Upper lobe of left lung (tissue), 6 donors: ENCODE measurements at regions not wholly inside any gene's neighbourhood (a gene's known extent, or its start where the extent isn't known, plus 50 kb on each side); places are given as distances from the start of the nearest gene placed in this dataset.

Experiments used
- ATAC-seq, 2 donors: fragments of 200-7000 bp; cut with Tn5 transposase; one replicate each; pipeline ENCODE4 v1.9.1; 2022; ENCODE audit warnings: mild to moderate bottlenecking in 2 of 2, moderate library complexity in 2 of 2; ENCODE audit not compliant: low FRiP score in 2 of 2
- DNase-seq, 2 donors: peaks; one replicate each; pipeline ENCODE4 v3.0.0-alpha.2; 2019 to 2020
- H3K27ac ChIP-seq, 4 donors: fragments of 200-600 bp; sonication (generic); one replicate each; pipeline ENCODE4 v1.5.1; 2016 to 2019
- H3K27me3 ChIP-seq, 4 donors: fragments of 200-600 bp; sonication (generic); one replicate each; pipeline ENCODE4 v1.5.1; 2017 to 2019
- H3K36me3 ChIP-seq, 4 donors: fragments of 200-600 bp; sonication (generic); one replicate each; pipeline ENCODE4 v1.5.1; 2016 to 2019
- H3K4me1 ChIP-seq, 4 donors: fragments of 200-600 bp; sonication (generic); one replicate each; pipeline ENCODE4 v1.5.1; 2018 to 2019
- H3K4me3 ChIP-seq, 4 donors: fragments of 200-600 bp; sonication (generic); one replicate each; pipeline ENCODE4 v1.5.1; 2017 to 2019; ENCODE audit warnings: mild to moderate bottlenecking in 2 of 4, moderate library complexity in 1 of 4
- H3K9me3 ChIP-seq, 4 donors: fragments of 200-600 bp; sonication (generic); one replicate each; pipeline ENCODE4 v1.5.1; 2018 to 2019
- CTCF ChIP-seq, 6 experiments: fragments of 450-650 bp in 4 of 6; fragments of 200-600 bp in 2 of 6; sonication (generic) in 2 of 6; IDR thresholded peaks; one replicate each; pipeline ENCODE4 v1.5.1; 2016 to 2019; ENCODE audit warnings: antibody characterized with exemption in 6 of 6
- EP300 ChIP-seq, 4 donors: sonication (generic); formaldehyde crosslinking; IDR thresholded peaks; one replicate each; pipeline ENCODE4 v1.5.1; 2017; ENCODE audit warnings: antibody characterized with exemption in 4 of 4, control low read depth in 2 of 4
- POLR2A ChIP-seq, 4 donors: fragments of 450-650 bp; IDR thresholded peaks; one replicate each; pipeline ENCODE4 v1.5.1; 2016 to 2017; ENCODE audit warnings: antibody characterized with exemption in 4 of 4, mild to moderate bottlenecking in 2 of 4
- POLR2AphosphoS5 ChIP-seq, 2 donors: sonication (generic); formaldehyde crosslinking; IDR thresholded peaks; one replicate each; pipeline ENCODE4 v1.5.1; 2017; ENCODE audit warnings: antibody characterized with exemption in 2 of 2
- WGBS, 2 donors: methylation state at CpG; one replicate each; pipeline ENCODE4 v1.1.5; 2017 to 2018; 5-methylcytosine and 5-hydroxymethylcytosine counted together
- donor health status: DM: no; HTN: no; CAD: no; lungs with moderate emphysema.
- donor health status: DM: no; HTN: yes; CAD: no; lungs with severe emphysema.

- 65 to 93% methylated on average over 2 of the region's 2 CpGs for WGBS, 2 donors
Observed at GRCh38 chr5:34535944-34536623, 120.0 kb upstream of the RAI14 start.

GRCh38 chr5:34536699-34537098 lies 119.4 kb upstream of the RAI14 start:
- DNase-seq (no peak), ATAC-seq (no peak)
- no peak for TF ChIP-seq EP300 (IDR thresholded peaks at IDR 0.05)
- TF ChIP-seq POLR2A (IDR thresholded peaks at IDR 0.05) = no peak
- TF ChIP-seq POLR2AphosphoS5 (IDR thresholded peaks at IDR 0.05) = no peak
- no peak for TF ChIP-seq CTCF (IDR thresholded peaks at IDR 0.05)
- no peaks in the 10 kb centered on the region for H3K36me3 ChIP-seq
- peaks cover 0 to 20% (median 10%) of the 10 kb centered on the region in 4 donors for H3K4me1 ChIP-seq
- H3K27ac ChIP-seq = no peak overlapping the region
- H3K9me3 ChIP-seq = no peaks in the 10 kb centered on the region
- no peak overlapping the region for H3K4me3 ChIP-seq
- no peaks in the 10 kb centered on the region for H3K27me3 ChIP-seq

More at GRCh38 chr5:34535944-34536623, 120.0 kb upstream of the RAI14 start:
- no peaks in the 10 kb centered on the region for H3K27me3 ChIP-seq
- H3K36me3 ChIP-seq = no peaks in the 10 kb centered on the region
- TF ChIP-seq EP300 (IDR thresholded peaks at IDR 0.05) = no peak
- no peak for TF ChIP-seq CTCF (IDR thresholded peaks at IDR 0.05)
- TF ChIP-seq POLR2AphosphoS5 (IDR thresholded peaks at IDR 0.05) = no peak
- TF ChIP-seq POLR2A (IDR thresholded peaks at IDR 0.05) = no peak
- H3K9me3 ChIP-seq = no peaks in the 10 kb centered on the region
- H3K27ac ChIP-seq = no peak overlapping the region
- peaks cover 0 to 20% (median 10%) of the 10 kb centered on the region in 4 donors for H3K4me1 ChIP-seq
- DNase-seq = no peak
- no peak overlapping the region for H3K4me3 ChIP-seq
- ATAC-seq = no peak

DNA sequence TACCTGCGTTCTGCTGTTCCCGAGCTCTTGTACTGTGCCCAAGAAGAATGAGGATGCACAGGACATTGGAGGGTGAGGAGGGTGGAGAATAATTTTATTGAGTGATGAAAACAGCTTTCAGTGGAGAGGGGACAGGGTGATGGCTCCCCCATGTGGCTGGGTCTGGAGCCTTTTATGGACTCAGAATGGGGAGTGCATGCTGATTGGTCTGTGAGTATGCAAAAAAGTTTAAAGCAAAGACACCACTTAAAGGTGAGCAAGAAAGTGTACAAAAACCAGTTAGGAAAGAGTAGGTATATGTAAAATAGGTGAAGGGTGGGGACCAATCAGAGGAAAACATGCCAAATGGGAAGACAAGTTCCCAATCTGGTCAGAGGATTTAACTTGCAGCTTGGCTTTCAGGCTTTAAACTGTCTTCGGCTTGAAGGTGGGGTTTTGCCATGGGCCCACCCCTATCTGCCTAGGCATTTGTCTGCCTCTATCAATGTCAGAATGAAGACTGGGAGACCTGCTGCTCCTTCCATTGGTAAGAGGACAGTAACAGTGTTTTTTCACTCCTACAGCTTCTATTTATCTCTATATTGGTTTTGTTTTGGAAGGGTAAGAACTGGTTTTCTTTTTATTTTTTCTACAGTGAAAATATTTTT lies 118.0 kb upstream of the RAI14 start:
- Histone ChIP-seq H3K4me3 (no peak overlapping the region), H3K9me3 (no peaks in the 10 kb centered on the region), H3K27ac (no peak overlapping the region), H3K4me1 (peaks cover 0 to 12% (median 5%) of the 10 kb centered on the region in 4 donors), H3K36me3 (no peaks in the 10 kb centered on the region), H3K27me3 (no peaks in the 10 kb centered on the region)
- 95 to 100% methylated on average over 3 of the region's 3 CpGs for WGBS, 2 donors
- DNase-seq (no peak), ATAC-seq (peak in 1 of 2 donors; percentile 38)
- TF ChIP-seq CTCF (IDR thresholded peaks at IDR 0.05) (peak in 4 of 6 experiments; percentile 9 to 37 (median 24)), EP300 (IDR thresholded peaks at IDR 0.05) (no peak)

GRCh38 chr5:34539183-34539582 lies 116.9 kb upstream of the RAI14 start:
- 29 to 48% methylated on average over 1 of the region's 1 CpG for WGBS, 2 donors
- Histone ChIP-seq H3K4me1 (peaks cover 0 to 12% (median 2%) of the 10 kb centered on the region in 4 donors), H3K4me3 (no peak overlapping the region), H3K27ac (no peak overlapping the region), H3K27me3 (no peaks in the 10 kb centered on the region), H3K36me3 (no peaks in the 10 kb centered on the region), H3K9me3 (peaks cover 0 to 5% (median 0%) of the 10 kb centered on the region in 4 donors)
- no peak for DNase-seq
- no peak for ATAC-seq
- no peak for TF ChIP-seq POLR2AphosphoS5 (IDR thresholded peaks at IDR 0.05)
- no peak for TF ChIP-seq CTCF (IDR thresholded peaks at IDR 0.05)
- no peak for TF ChIP-seq POLR2A (IDR thresholded peaks at IDR 0.05)
- no peak for TF ChIP-seq EP300 (IDR thresholded peaks at IDR 0.05)
